GM12878 (cell line): ENCODE measurements at regions not wholly inside any gene's neighbourhood (a gene's known extent, or its start where the extent isn't known, plus 50 kb on each side); places are given as distances from the start of the nearest gene placed in this dataset.

ENCODE experiments used
- ASH2L ChIP-seq: fragments of 300-600, 200-600 bp; sonication (generic); IDR thresholded peaks from 2 replicates; pipeline ENCODE4 v1.6.1; 2017; ENCODE audit warnings: low read depth, mild to moderate bottlenecking, borderline replicate concordance
- EZH2 ChIP-seq: IDR thresholded peaks from 2 replicates; pipeline ENCODE4 v1.6.1; 2012; ENCODE audit warnings: low read depth, mild to moderate bottlenecking, control low read depth, inconsistent platforms, low read length, borderline replicate concordance; ENCODE audit not compliant: control insufficient read depth
- FOS ChIP-seq: IDR thresholded peaks from 3 replicates; pipeline ENCODE4 v1.6.1; 2011; ENCODE audit warnings: borderline replicate concordance; ENCODE audit not compliant: insufficient read length; ENCODE audit errors: extremely low read depth
- JUNB ChIP-seq: IDR thresholded peaks from 2 replicates; pipeline ENCODE4 v1.6.1; 2016; ENCODE audit warnings: antibody characterized with exemption, mild to moderate bottlenecking
- PRDM15 ChIP-seq: fragments of 450-650 bp; formaldehyde crosslinking; IDR thresholded peaks from 2 replicates; pipeline ENCODE4 v1.4.0; 2020; ENCODE audit warnings: mild to moderate bottlenecking, moderate library complexity
- RAD51 ChIP-seq: fragments of 450-650 bp; IDR thresholded peaks from 2 replicates; pipeline ENCODE4 v1.6.1; 2016; ENCODE audit warnings: moderate library complexity, mild to moderate bottlenecking, inconsistent platforms
- RCOR1 ChIP-seq: conservative IDR thresholded peaks from 2 replicates; pipeline ENCODE4 v1.6.1; 2012; ENCODE audit warnings: low read depth, low read length, improper control_type of control experiment
- SP1 ChIP-seq: IDR thresholded peaks from one replicate; pipeline ENCODE4 v1.6.1; 2011; ENCODE audit warnings: low read depth, low read length
- ZBTB33 ChIP-seq: fragments of 450-650 bp; IDR thresholded peaks from 2 replicates; pipeline ENCODE4 v1.6.1; 2017; ENCODE audit warnings: mild to moderate bottlenecking
- TF ChIP-seq, protein P1 (sequence below), 3 experiments: IDR thresholded peaks in 2 of 3; conservative IDR thresholded peaks in 1 of 3; 2 replicates each; pipeline ENCODE4 v1.5.1; 2011; ENCODE audit warnings: low read depth in 3 of 3, low read length in 3 of 3, mild to moderate bottlenecking in 3 of 3, control low read depth in 2 of 3, moderate library complexity in 2 of 3, inconsistent platforms in 1 of 3, mixed read lengths in 1 of 3; ENCODE audit not compliant: control insufficient read depth in 2 of 3, insufficient read depth in 1 of 3; ENCODE audit errors: extremely low read depth in 1 of 3
- TF ChIP-seq, protein P2 (sequence below): IDR thresholded peaks from 2 replicates; pipeline ENCODE4 v1.6.1; 2012; ENCODE audit warnings: low read depth, low read length, improper control_type of control experiment
- TF ChIP-seq, protein P3 (sequence below): IDR thresholded peaks from 2 replicates; pipeline ENCODE4 v1.6.1; 2011; ENCODE audit warnings: low read depth, low read length, improper control_type of control experiment, borderline replicate concordance

DNA sequence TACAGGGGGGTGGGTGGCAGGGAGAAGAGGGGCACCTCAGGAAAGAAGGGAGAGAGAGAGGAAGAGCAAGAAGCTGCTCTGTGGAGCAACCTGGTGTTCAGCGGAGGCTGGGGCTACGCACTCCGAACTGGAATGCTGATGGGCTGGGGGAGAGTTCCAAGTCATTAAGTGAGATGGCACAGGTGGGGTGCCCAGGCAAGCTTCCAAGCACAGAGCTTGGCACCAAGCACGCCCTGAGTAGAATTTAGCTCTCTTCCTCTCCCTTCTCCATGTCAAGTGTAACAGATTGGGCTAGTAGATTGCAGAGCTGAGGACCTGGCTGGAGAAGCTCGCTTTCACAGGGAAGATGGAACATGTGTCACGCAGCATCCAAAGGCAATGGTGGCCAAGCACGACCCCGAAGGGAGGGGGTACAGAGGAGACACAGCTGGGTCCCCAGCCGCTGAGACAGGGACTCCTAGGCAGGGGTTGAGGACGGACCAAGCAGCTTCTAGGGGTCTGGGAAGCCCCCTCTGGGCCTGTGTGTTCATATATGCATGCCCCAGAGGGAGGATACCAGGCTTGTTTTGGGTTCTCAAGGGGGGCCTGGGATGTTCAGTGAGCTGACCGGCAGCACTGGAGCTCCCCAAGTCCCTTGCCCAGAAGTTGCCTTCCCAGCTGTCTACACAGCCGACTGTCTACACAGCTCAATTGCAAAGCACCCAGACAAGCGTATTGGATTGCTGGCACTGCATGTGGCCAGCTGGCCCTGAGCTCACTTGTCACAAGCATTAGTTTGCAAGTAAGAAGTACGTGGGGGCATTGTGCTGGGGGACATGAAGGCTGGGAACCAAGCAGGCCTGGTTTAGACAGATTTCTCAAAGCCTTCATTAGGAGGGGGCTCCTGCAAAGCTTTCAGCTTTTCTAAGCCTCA, 247.8 kb downstream of the ENGASE start:
- TF ChIP-seq JUNB, result no peak
- TF ChIP-seq, protein P1, sequence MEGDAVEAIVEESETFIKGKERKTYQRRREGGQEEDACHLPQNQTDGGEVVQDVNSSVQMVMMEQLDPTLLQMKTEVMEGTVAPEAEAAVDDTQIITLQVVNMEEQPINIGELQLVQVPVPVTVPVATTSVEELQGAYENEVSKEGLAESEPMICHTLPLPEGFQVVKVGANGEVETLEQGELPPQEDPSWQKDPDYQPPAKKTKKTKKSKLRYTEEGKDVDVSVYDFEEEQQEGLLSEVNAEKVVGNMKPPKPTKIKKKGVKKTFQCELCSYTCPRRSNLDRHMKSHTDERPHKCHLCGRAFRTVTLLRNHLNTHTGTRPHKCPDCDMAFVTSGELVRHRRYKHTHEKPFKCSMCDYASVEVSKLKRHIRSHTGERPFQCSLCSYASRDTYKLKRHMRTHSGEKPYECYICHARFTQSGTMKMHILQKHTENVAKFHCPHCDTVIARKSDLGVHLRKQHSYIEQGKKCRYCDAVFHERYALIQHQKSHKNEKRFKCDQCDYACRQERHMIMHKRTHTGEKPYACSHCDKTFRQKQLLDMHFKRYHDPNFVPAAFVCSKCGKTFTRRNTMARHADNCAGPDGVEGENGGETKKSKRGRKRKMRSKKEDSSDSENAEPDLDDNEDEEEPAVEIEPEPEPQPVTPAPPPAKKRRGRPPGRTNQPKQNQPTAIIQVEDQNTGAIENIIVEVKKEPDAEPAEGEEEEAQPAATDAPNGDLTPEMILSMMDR (IDR thresholded peaks at IDR 0.05 in 2 of 3, conservative IDR thresholded peaks at IDR 0.05 in 1 of 3; ENCODE audit: control insufficient read depth in 2 of 3, extremely low read depth in 1 of 3, insufficient read depth in 1 of 3, low read depth in 3 of 3, low read length in 3 of 3), result no peak
- TF ChIP-seq PRDM15 (CRISPR knock-in tag), result no peak
- no peak for TF ChIP-seq EZH2
- TF ChIP-seq ZBTB33, result no peak
- no peak for TF ChIP-seq ASH2L
- TF ChIP-seq FOS, result no peak
- TF ChIP-seq SP1, result no peak
- TF ChIP-seq RAD51, result no peak
- TF ChIP-seq RCOR1, result no peak
- TF ChIP-seq, protein P2, sequence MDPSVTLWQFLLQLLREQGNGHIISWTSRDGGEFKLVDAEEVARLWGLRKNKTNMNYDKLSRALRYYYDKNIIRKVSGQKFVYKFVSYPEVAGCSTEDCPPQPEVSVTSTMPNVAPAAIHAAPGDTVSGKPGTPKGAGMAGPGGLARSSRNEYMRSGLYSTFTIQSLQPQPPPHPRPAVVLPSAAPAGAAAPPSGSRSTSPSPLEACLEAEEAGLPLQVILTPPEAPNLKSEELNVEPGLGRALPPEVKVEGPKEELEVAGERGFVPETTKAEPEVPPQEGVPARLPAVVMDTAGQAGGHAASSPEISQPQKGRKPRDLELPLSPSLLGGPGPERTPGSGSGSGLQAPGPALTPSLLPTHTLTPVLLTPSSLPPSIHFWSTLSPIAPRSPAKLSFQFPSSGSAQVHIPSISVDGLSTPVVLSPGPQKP, result no peak
- TF ChIP-seq, protein P3, sequence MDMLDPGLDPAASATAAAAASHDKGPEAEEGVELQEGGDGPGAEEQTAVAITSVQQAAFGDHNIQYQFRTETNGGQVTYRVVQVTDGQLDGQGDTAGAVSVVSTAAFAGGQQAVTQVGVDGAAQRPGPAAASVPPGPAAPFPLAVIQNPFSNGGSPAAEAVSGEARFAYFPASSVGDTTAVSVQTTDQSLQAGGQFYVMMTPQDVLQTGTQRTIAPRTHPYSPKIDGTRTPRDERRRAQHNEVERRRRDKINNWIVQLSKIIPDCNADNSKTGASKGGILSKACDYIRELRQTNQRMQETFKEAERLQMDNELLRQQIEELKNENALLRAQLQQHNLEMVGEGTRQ, result no peak
